HG02588 (cell line): ENCODE measurements at regions not wholly inside any gene's neighbourhood (a gene's known extent, or its start where the extent isn't known, plus 50 kb on each side); places are given as distances from the start of the nearest gene placed in this dataset.

Experiments used
- ATAC-seq: cut with Tn5 transposase; IDR thresholded peaks from one replicate; pipeline ENCODE4 v1.9.1; 2021; ENCODE audit warnings: mild to moderate bottlenecking, moderate library complexity; ENCODE audit not compliant: unreplicated experiment

- ATAC-seq: no peak
Measured at GRCh38 chr22:48353116-48353947, 1474.3 kb downstream of the BRD1 start.

DNA sequence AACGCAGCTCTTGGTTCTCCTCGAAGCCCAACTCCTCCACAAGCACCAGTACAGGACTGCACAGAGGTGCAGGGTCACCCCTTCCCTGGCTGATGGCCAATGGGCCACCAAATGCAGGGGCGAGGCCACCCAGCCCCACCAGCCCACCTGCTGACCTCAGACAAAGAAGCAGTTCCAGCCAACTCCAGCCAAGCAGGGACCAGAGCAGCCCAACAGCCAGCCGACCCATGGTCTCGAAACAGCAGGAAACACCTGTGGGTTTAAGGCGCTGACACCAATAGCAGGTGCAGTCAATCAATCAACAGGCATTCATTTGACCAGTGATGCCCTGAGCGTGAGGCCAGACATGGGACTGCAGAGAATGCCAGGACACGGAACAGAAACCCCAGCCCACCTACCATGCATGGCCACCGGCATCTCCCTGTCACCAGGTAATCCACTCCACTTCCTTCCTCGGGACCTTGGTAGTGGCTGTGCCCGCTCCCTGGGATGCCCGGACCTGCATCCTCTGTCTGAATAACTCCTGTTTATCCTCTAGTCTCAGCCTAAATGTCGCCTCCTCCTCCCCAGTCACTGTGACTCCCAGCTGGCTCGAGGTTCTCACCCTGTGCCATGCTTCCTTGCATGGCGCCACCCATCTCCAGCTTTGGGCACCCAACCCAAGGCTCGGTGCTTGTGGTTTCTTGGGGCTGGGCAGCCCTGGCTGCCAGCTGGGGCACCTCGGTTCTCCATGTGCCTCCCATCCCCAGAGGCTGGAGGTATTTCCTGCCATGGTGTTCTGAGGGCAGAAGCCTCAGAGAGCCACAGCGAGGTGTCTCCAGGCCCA lies 1475.4 kb downstream of the BRD1 start:
- no peak for ATAC-seq

DNA sequence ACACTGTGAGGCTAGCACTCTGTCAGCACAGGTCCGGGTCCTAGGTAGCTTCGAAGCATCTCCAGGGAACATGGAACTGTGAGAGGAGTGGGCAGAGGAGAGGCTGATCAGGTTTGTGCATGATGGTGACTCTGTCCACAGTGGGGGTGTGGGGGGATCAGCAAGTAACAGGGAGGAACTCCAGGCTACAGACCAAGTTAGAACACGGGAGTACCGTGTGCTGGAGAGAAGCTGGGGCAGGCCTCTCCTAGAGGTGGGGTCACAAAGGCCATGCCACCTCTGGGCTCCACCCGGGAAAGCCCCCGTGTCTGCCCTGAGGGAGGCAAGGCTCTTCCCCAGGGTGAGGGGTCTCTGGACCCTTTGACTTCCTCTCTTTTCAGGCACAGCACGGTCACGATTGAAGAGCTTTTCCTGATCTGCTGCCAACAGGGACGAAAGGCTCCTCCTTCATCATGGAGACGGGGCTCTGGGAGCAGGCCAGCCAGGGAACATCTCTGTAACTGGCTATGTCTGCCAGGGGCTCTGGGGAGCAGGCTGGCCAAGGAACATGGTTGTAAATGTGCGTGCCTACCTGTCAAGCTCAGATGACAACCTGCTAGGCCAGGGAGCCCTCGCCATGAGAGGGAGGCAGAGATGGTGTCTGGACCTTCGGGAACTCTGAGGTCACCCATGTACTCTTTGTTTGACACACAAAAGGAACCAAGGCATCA lies 1476.1 kb downstream of the BRD1 start:
- ATAC-seq: no peak

- no peak for ATAC-seq
Measured at GRCh38 chr22:48350456-48350855, 1477.2 kb downstream of the BRD1 start.

DNA sequence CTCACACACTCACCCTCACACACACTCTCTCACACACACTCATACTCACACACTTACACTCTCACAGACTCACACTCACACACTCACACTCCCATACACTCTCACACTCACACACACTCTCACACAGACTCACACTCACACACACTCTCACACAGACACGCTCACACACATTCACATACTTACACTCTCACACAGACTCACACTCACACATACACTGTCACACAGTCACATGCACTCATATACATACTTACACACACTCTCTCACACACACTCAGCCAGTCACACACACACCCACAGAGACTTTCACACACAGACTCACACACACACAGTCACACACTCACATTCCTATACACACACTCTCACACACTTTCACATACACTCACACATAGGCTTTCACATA lies 1478.8 kb downstream of the BRD1 start:
- no peak for ATAC-seq

- no peak for ATAC-seq
Measured at GRCh38 chr22:48347311-48347710, 1480.4 kb downstream of the BRD1 start.

- no peak for ATAC-seq
Measured at GRCh38 chr22:48346911-48347310, 1480.8 kb downstream of the BRD1 start.

DNA sequence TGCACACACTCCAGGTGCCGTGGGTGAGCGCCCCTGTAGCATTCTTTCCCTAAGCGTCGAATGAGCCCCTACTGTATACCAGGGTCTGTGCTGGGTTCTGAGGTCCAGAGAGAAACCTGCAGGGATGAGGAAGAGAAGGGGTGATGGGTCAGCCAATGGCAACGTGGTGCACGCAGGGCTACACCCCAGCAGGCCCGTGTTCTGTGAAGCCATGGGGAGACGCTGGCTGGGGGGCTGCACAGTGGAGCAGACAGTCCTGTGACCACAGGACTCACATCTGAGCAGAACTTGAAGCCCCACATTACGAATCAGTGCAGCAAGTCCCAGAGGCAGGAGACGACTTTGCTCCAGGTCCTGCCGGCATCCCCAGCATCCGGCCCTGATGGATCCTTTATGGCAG lies 1481.4 kb downstream of the BRD1 start:
- ATAC-seq: no peak

DNA sequence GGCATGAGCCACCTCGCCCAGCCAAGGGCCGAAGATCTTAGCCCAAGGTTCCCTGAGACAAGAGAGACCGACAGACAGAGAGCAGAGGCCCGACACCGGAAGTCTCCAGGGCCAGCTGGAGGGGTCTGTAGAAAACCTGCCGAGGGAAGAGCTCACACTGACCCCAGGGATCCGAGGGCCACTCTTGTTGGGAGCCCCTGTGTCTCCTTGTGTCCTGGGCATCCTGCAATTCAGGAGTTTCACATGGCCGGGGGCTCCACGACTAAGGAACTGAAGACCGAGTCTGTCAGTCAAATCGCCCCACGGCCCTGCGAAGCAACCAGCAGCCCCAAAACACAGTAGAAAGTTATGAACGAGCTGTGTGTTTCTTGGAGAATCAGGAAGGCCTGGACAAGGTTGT lies 1482.0 kb downstream of the BRD1 start:
- no peak for ATAC-seq

DNA sequence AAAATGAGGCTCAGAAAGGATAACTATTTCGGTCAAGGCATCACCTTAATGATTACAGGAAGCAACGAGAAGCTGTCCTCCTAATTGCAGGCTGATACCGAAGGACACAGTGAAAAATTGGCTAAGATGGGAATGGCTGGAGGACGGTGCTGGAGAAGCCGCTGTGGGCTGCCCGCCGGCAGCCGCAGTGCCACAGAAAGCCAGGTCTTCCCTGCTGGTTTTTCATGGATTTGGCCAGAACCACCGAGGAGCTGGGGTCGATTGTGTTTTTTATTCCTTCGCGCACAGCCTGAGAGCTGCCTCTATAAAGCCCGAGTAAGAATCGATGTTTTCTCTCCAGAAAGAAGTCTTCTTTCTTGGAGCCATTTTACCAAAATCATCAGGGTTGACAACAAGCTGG lies 1484.2 kb downstream of the BRD1 start:
- no peak for ATAC-seq

GRCh38 chr22:48342732-48343131 lies 1484.9 kb downstream of the BRD1 start:
- ATAC-seq: no peak

- ATAC-seq: no peak
Measured at GRCh38 chr22:48342016-48342415, 1485.7 kb downstream of the BRD1 start.

- ATAC-seq: no peak
Measured at GRCh38 chr22:48340727-48341709, 1486.7 kb downstream of the BRD1 start.

DNA sequence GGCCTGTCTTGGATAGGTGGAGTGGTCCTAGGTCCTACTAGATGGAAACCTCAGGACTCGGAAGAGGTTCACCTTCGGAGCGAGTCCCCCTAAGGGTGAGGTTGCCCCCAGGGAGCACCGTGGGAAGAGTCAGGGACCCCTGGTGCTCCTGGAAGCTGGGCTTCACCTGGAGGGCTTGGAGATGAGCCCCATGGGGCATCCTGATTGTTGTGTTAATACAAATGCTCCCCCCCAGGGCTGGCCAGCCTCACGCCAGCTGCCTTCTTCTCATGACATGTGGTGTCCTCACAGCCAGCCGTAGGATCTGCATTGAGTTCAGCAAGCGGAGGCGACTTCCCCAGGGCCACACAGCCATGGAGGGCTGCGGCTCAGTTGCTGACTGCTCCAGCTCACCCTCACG lies 1487.5 kb downstream of the BRD1 start:
- ATAC-seq: no peak

- no peak for ATAC-seq
Measured at GRCh38 chr22:48338793-48339705, 1488.6 kb downstream of the BRD1 start.

DNA sequence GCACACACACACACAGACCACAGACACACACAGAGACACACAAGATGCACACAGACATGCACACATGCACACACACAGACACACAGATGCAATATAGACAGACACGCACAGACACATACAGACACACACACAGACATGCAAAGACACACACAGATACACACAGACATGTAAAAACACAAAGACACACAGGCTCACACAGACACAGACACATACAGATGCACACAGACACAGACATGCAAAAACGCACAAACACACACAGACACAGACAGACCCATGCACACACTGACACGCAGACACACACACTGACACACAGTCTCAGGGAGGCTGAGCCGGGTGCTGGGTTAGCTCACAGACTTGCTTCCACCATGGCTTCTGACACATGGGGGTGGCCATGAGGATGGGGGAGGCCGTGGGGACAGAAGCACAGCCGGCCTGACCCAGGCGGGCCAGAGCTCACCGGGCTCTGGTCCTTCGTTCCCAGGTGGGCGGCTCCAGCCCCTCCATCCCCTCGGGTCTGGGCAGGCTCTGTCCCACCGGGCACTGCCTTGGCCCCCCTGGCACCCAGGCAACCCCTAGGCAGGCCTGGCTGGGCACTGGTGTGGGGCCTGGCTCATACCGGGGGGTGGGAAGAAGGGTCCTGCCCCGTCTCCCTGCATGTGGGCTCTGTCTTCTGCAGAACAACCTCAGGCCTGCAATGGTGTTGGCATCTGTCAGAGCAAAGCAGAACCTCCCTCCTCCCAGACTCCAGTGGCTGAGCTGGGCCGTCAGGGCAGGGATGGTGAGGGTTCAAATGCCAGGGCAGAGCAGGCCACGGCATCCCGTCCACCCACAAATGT lies 1489.5 kb downstream of the BRD1 start:
- no peak for ATAC-seq

DNA sequence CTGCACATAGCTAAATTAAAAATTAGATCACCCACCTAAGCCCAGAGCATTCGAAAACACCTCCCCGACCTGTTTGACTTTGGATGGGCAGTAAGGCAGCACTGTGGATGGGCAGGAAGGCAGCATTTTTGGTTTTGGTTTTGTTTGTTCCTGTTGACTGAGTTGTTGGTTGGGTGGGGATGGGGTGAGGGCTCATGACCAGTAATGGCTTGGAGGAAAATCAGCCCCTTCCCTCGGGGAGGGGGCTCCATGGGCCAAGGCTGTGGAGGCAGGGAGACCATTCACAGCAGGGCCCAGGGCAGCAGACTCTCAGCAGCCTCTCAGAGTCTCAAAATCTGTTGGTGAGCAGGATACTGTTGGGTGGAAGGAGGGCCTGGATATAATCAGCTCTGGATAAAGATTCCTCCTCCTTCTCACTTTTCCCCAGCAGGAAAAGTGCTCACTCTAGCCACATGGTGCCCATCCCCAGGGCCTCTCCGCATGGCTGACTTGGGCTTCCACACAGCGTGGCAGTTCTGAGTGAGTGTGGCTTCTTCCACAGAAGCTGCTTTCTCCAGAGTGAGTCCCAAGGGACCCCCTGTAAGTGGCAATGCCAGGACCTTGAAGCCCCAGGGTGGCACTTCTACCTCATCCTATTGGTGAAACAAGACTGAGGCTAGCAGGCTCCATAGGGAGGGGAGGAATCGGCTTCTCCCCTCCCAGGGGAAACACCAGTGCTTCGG lies 1491.2 kb downstream of the BRD1 start:
- ATAC-seq: no peak
